Liver (tissue), 3 donors: ENCODE measurements at regions not wholly inside any gene's neighbourhood (a gene's known extent, or its start where the extent isn't known, plus 50 kb on each side); places are given as distances from the start of the nearest gene placed in this dataset.
"Not testable (repeated sequence)": the region's sequence is repeated elsewhere in the genome, so short reads cannot be mapped to it uniquely, and the experiment has no call there.

Experiments used
- GABPA ChIP-seq, 2 donors: IDR thresholded peaks in 1 of 2; conservative IDR thresholded peaks in 1 of 2; 2 replicates each; pipeline ENCODE4 v1.6.1; 2016; ENCODE audit warnings: antibody characterized with exemption in 2 of 2, mild to moderate bottlenecking in 1 of 2, moderate library complexity in 1 of 2
- HNF4G ChIP-seq: IDR thresholded peaks from 2 replicates; pipeline ENCODE4 v1.6.1; 2016; ENCODE audit warnings: antibody characterized with exemption
- JUND ChIP-seq, 2 donors: IDR thresholded peaks; 2 replicates each; pipeline ENCODE4 v1.6.1; 2016; ENCODE audit warnings: antibody characterized with exemption in 2 of 2
- RAD21 ChIP-seq, 2 donors: IDR thresholded peaks; 2 replicates each; pipeline ENCODE4 v1.6.1; 2016; ENCODE audit warnings: antibody characterized with exemption in 2 of 2, mild to moderate bottlenecking in 2 of 2
- SP1 ChIP-seq: IDR thresholded peaks from 2 replicates; pipeline ENCODE4 v1.6.1; 2018; ENCODE audit warnings: antibody characterized with exemption, mild to moderate bottlenecking
- TAF1 ChIP-seq: conservative IDR thresholded peaks from 2 replicates; pipeline ENCODE4 v1.6.1; 2016; ENCODE audit warnings: antibody characterized with exemption, mild to moderate bottlenecking
- TF ChIP-seq, protein P1 (sequence below): IDR thresholded peaks from 2 replicates; pipeline ENCODE4 v1.6.1; 2016; ENCODE audit warnings: antibody characterized with exemption, mild to moderate bottlenecking
- TF ChIP-seq, protein P2 (sequence below): fragments of 150-350 bp; IDR thresholded peaks from 2 replicates; pipeline ENCODE4 v1.5.1; 2017; ENCODE audit warnings: improper control_type of control experiment, low read depth, low read length; ENCODE audit not compliant: missing input control
- TF ChIP-seq, protein P3 (sequence below): IDR thresholded peaks from 2 replicates; pipeline ENCODE4 v1.6.1; 2016; ENCODE audit warnings: antibody characterized with exemption
- TF ChIP-seq, protein P4 (sequence below): IDR thresholded peaks from 2 replicates; pipeline ENCODE4 v1.6.1; 2016; ENCODE audit warnings: antibody characterized with exemption
- donor health status: healthy.
- donor health status: healthy.

DNA sequence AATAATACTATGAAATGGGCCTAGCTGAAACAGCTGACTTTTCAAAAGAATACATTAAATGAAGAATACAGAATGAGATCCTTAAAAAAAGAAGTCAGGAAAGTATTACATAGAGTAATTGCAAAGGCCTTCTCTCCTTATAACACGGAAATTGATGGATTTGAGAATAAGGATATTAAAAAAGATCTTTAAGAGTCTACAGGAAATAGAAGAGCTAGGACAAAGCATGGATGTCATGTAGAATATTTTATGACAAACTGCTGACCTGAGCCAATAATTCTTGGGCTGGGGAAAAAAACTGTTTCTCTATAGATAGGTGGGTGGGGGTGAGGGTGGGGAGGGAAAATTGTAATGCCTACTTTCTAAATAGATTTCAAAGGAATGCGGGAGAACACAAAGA is 633.6 kb downstream of the TTLL7 start:
- TF ChIP-seq, protein P1, sequence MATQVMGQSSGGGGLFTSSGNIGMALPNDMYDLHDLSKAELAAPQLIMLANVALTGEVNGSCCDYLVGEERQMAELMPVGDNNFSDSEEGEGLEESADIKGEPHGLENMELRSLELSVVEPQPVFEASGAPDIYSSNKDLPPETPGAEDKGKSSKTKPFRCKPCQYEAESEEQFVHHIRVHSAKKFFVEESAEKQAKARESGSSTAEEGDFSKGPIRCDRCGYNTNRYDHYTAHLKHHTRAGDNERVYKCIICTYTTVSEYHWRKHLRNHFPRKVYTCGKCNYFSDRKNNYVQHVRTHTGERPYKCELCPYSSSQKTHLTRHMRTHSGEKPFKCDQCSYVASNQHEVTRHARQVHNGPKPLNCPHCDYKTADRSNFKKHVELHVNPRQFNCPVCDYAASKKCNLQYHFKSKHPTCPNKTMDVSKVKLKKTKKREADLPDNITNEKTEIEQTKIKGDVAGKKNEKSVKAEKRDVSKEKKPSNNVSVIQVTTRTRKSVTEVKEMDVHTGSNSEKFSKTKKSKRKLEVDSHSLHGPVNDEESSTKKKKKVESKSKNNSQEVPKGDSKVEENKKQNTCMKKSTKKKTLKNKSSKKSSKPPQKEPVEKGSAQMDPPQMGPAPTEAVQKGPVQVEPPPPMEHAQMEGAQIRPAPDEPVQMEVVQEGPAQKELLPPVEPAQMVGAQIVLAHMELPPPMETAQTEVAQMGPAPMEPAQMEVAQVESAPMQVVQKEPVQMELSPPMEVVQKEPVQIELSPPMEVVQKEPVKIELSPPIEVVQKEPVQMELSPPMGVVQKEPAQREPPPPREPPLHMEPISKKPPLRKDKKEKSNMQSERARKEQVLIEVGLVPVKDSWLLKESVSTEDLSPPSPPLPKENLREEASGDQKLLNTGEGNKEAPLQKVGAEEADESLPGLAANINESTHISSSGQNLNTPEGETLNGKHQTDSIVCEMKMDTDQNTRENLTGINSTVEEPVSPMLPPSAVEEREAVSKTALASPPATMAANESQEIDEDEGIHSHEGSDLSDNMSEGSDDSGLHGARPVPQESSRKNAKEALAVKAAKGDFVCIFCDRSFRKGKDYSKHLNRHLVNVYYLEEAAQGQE = not testable (repeated sequence)
- TF ChIP-seq, protein P2, sequence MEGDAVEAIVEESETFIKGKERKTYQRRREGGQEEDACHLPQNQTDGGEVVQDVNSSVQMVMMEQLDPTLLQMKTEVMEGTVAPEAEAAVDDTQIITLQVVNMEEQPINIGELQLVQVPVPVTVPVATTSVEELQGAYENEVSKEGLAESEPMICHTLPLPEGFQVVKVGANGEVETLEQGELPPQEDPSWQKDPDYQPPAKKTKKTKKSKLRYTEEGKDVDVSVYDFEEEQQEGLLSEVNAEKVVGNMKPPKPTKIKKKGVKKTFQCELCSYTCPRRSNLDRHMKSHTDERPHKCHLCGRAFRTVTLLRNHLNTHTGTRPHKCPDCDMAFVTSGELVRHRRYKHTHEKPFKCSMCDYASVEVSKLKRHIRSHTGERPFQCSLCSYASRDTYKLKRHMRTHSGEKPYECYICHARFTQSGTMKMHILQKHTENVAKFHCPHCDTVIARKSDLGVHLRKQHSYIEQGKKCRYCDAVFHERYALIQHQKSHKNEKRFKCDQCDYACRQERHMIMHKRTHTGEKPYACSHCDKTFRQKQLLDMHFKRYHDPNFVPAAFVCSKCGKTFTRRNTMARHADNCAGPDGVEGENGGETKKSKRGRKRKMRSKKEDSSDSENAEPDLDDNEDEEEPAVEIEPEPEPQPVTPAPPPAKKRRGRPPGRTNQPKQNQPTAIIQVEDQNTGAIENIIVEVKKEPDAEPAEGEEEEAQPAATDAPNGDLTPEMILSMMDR = not testable (repeated sequence)
- not testable (repeated sequence) for TF ChIP-seq JUND (IDR thresholded peaks at IDR 0.05); GABPA (IDR thresholded peaks at IDR 0.05 in 1 of 2, conservative IDR thresholded peaks at IDR 0.05 in 1 of 2); RAD21 (IDR thresholded peaks at IDR 0.05); HNF4G; TAF1; SP1
- TF ChIP-seq, protein P3, sequence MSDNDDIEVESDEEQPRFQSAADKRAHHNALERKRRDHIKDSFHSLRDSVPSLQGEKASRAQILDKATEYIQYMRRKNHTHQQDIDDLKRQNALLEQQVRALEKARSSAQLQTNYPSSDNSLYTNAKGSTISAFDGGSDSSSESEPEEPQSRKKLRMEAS = not testable (repeated sequence)
- TF ChIP-seq, protein P4, sequence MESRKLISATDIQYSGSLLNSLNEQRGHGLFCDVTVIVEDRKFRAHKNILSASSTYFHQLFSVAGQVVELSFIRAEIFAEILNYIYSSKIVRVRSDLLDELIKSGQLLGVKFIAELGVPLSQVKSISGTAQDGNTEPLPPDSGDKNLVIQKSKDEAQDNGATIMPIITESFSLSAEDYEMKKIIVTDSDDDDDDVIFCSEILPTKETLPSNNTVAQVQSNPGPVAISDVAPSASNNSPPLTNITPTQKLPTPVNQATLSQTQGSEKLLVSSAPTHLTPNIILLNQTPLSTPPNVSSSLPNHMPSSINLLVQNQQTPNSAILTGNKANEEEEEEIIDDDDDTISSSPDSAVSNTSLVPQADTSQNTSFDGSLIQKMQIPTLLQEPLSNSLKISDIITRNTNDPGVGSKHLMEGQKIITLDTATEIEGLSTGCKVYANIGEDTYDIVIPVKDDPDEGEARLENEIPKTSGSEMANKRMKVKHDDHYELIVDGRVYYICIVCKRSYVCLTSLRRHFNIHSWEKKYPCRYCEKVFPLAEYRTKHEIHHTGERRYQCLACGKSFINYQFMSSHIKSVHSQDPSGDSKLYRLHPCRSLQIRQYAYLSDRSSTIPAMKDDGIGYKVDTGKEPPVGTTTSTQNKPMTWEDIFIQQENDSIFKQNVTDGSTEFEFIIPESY = not testable (repeated sequence)
